HEK293T (cell line): ENCODE measurements at regions not wholly inside any gene's neighbourhood (a gene's known extent, or its start where the extent isn't known, plus 50 kb on each side); places are given as distances from the start of the nearest gene placed in this dataset.

Experiments used
- ARNT ChIP-seq: fragments of 450-650 bp; IDR thresholded peaks from 2 replicates; pipeline ENCODE4 v1.6.1; 2017; ENCODE audit warnings: mild to moderate bottlenecking
- BHLHE40 ChIP-seq: fragments of 450-650 bp; IDR thresholded peaks from 2 replicates; pipeline ENCODE4 v1.6.1; 2016; ENCODE audit warnings: mild to moderate bottlenecking, moderate library complexity, borderline replicate concordance
- ELF4 ChIP-seq: fragments of 450-650 bp; IDR thresholded peaks from 2 replicates; pipeline ENCODE4 v1.6.1; 2017; ENCODE audit warnings: antibody characterized with exemption
- FOXA1 ChIP-seq: fragments of 450-650 bp; IDR thresholded peaks from 2 replicates; pipeline ENCODE4 v1.6.1; 2016; ENCODE audit warnings: mild to moderate bottlenecking
- FOXK2 ChIP-seq: fragments of 450-650 bp; IDR thresholded peaks from 2 replicates; pipeline ENCODE4 v1.6.1; 2016; ENCODE audit warnings: mild to moderate bottlenecking
- FOXM1 ChIP-seq: fragments of 450-650 bp; IDR thresholded peaks from 2 replicates; pipeline ENCODE4 v1.6.1; 2017; ENCODE audit warnings: mild to moderate bottlenecking, borderline replicate concordance
- SP1 ChIP-seq: fragments of 450-650 bp; IDR thresholded peaks from 2 replicates; pipeline ENCODE4 v1.6.1; 2017
- SUZ12 ChIP-seq: fragments of 450-650 bp; IDR thresholded peaks from 2 replicates; pipeline ENCODE4 v1.6.1; 2016; ENCODE audit warnings: mild to moderate bottlenecking
- TARDBP ChIP-seq: fragments of 450-650 bp; IDR thresholded peaks from 2 replicates; pipeline ENCODE4 v1.6.1; 2016
- TF ChIP-seq, protein P1 (sequence below): fragments of 450-650 bp; IDR thresholded peaks from 2 replicates; pipeline ENCODE4 v1.6.1; 2016

DNA sequence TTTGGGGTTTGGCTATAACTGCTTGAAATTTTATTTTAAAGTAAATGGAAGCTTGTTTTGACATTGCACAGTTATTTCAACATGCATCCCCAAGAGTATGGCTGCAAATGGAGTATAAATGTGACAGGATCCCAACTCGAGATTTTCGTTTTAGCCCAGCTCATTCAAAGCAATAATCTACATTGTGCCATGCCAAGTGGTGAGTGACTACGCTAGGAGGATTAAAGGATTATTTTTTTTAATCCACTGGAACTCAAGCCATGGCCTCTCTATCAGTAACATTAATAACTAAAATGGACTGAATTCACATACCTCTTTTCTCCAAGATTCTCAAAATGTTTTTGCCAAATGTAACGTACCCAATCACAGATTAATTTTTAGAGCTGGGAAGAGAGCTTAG, 60.6 kb upstream of the AUTS2 start:
- TF ChIP-seq SP1 = no peak
- no peak for TF ChIP-seq FOXM1
- no peak for TF ChIP-seq FOXA1
- TF ChIP-seq ARNT = no peak
- TF ChIP-seq BHLHE40 = no peak
- TF ChIP-seq FOXK2 = no peak
- TF ChIP-seq ELF4 = no peak
- TF ChIP-seq, protein P1, sequence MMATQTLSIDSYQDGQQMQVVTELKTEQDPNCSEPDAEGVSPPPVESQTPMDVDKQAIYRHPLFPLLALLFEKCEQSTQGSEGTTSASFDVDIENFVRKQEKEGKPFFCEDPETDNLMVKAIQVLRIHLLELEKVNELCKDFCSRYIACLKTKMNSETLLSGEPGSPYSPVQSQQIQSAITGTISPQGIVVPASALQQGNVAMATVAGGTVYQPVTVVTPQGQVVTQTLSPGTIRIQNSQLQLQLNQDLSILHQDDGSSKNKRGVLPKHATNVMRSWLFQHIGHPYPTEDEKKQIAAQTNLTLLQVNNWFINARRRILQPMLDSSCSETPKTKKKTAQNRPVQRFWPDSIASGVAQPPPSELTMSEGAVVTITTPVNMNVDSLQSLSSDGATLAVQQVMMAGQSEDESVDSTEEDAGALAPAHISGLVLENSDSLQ = no peak
- no peak for TF ChIP-seq TARDBP
- TF ChIP-seq SUZ12 = no peak
